RCC 7860 (cell line): ENCODE measurements at regions not wholly inside any gene's neighbourhood (a gene's known extent, or its start where the extent isn't known, plus 50 kb on each side); places are given as distances from the start of the nearest gene placed in this dataset.

Experiments used
- DNase-seq: peaks from one replicate; pipeline ENCODE4 v3.0.0-alpha.2; 2015; ENCODE audit warnings: low spot score
- FAIRE-seq: peaks from 2 replicates; lab custom pipeline; 2012; peaks lifted over from hg19 to GRCh38; lab: Jason Lieb, UNC

- FAIRE-seq (no peak), DNase-seq (no peak)
Measured at GRCh38 chr6:166733900-166734299, 106.8 kb upstream of the RPS6KA2 start.

GRCh38 chr6:166729658-166730057 is 102.6 kb upstream of the RPS6KA2 start:
- FAIRE-seq (no peak), DNase-seq (no peak)

GRCh38 chr6:166728884-166729530 is 102.0 kb upstream of the RPS6KA2 start:
- no peak for FAIRE-seq
- DNase-seq = no peak

GRCh38 chr6:166726201-166726600 is 99.2 kb upstream of the RPS6KA2 start:
- DNase-seq (no peak), FAIRE-seq (no peak)

GRCh38 chr6:166725571-166725970 is 98.5 kb upstream of the RPS6KA2 start:
- FAIRE-seq = no peak
- DNase-seq = no peak

GRCh38 chr6:166724576-166724975 is 97.5 kb upstream of the RPS6KA2 start:
- FAIRE-seq (no peak), DNase-seq (no peak)

- FAIRE-seq (no peak), DNase-seq (no peak)
Measured at GRCh38 chr6:166722785-166723184, 95.7 kb upstream of the RPS6KA2 start.

- DNase-seq (no peak), FAIRE-seq (no peak)
Measured at GRCh38 chr6:166721576-166721975, 94.5 kb upstream of the RPS6KA2 start.

- FAIRE-seq = no peak
- no peak for DNase-seq
Measured at GRCh38 chr6:166720856-166721255, 93.8 kb upstream of the RPS6KA2 start.

GRCh38 chr6:166719019-166719418 is 92.0 kb upstream of the RPS6KA2 start:
- FAIRE-seq = no peak
- no peak for DNase-seq

- no peak for DNase-seq
Measured at GRCh38 chr6:166718516-166718915, 91.5 kb upstream of the RPS6KA2 start.

GRCh38 chr6:166716910-166717617 is 90.0 kb upstream of the RPS6KA2 start:
- DNase-seq (no peak), FAIRE-seq (no peak)

More at GRCh38 chr6:166718516-166718915, 91.5 kb upstream of the RPS6KA2 start:
- FAIRE-seq = no peak

GRCh38 chr6:166715992-166716391 is 88.9 kb upstream of the RPS6KA2 start:
- FAIRE-seq (no peak), DNase-seq (no peak)

GRCh38 chr6:166715065-166715464 is 88.0 kb upstream of the RPS6KA2 start:
- DNase-seq = no peak
- no peak for FAIRE-seq

GRCh38 chr6:166714581-166714980 is 87.5 kb upstream of the RPS6KA2 start:
- FAIRE-seq (no peak), DNase-seq (no peak)

- DNase-seq (no peak), FAIRE-seq (no peak)
Measured at GRCh38 chr6:166714187-166714510, 87.1 kb upstream of the RPS6KA2 start.

- DNase-seq = no peak
Measured at GRCh38 chr6:166713434-166714186, 86.6 kb upstream of the RPS6KA2 start.

GRCh38 chr6:166712286-166713228 is 85.5 kb upstream of the RPS6KA2 start:
- no peak for FAIRE-seq

More at GRCh38 chr6:166713434-166714186, 86.6 kb upstream of the RPS6KA2 start:
- no peak for FAIRE-seq

GRCh38 chr6:166710084-166710483 is 83.0 kb upstream of the RPS6KA2 start:
- no peak for DNase-seq
- no peak for FAIRE-seq

More at GRCh38 chr6:166712286-166713228, 85.5 kb upstream of the RPS6KA2 start:
- no peak for DNase-seq

- no peak for FAIRE-seq
Measured at GRCh38 chr6:166708460-166708859, 81.4 kb upstream of the RPS6KA2 start.

GRCh38 chr6:166707045-166707444 is 80.0 kb upstream of the RPS6KA2 start:
- DNase-seq (no peak), FAIRE-seq (no peak)

More at GRCh38 chr6:166708460-166708859, 81.4 kb upstream of the RPS6KA2 start:
- no peak for DNase-seq
